IMR-90 (cell line): ENCODE measurements at regions not wholly inside any gene's neighbourhood (a gene's known extent, or its start where the extent isn't known, plus 50 kb on each side); places are given as distances from the start of the nearest gene placed in this dataset.

Experiments
- ATAC-seq: fragments of 200-7000 bp; cut with Tn5 transposase; 2 replicates; pipeline ENCODE4 v1.9.1; 2020; ENCODE audit warnings: low read depth, mild to moderate bottlenecking, moderate library complexity
- BruUV-seq: library from RNA; stranded (reverse); fragments of 400-500 nt; replicated peaks from 2 replicates; lab custom pipeline; 2021; lab: Mats Ljungman, UMichigan
- CTCF ChIA-PET: fragments of 300-600 bp; formaldehyde crosslinking; extraction: SDS; loops from one replicate; lab custom pipeline; 2021; ENCODE audit warnings: antibody characterized with exemption; lab: Yijun Ruan, JAX
- POLR2A ChIA-PET: fragments of 300-600 bp; sonication (Branson Sonifier 250); formaldehyde crosslinking; loops from one replicate; lab custom pipeline; 2022; ENCODE audit warnings: antibody characterized with exemption; ENCODE audit not compliant: unreplicated experiment; lab: Charles Lee
- DNase-seq: peaks from one replicate; pipeline ENCODE4 v3.0.0; 2013
- H2AFZ ChIP-seq: replicated peaks from 2 replicates; pipeline ENCODE3; 2013; ENCODE audit warnings: low read length, mild to moderate bottlenecking; ENCODE audit not compliant: poor library complexity
- H2AK5ac ChIP-seq: 2 replicates; pipeline ENCODE4 v1.6.1; 2013; ENCODE audit warnings: low read depth, low read length, inconsistent platforms
- H2AK9ac ChIP-seq: replicated peaks from 2 replicates; pipeline ENCODE3; 2013; ENCODE audit warnings: mild to moderate bottlenecking, low read depth, low read length, moderate library complexity; ENCODE audit not compliant: poor library complexity
- H2BK120ac ChIP-seq: 2 replicates; pipeline ENCODE4 v1.6.1; 2013; ENCODE audit warnings: low read depth, low read length, inconsistent platforms
- H2BK15ac ChIP-seq: 3 replicates; pipeline ENCODE4 v1.6.1; 2013; ENCODE audit warnings: low read depth, low read length, inconsistent platforms
- H2BK20ac ChIP-seq: 2 replicates; pipeline ENCODE4 v1.6.1; 2013; ENCODE audit warnings: low read depth, mild to moderate bottlenecking, inconsistent platforms, low read length, moderate library complexity
- H2BK5ac ChIP-seq: 2 replicates; pipeline ENCODE4 v1.6.1; 2013; ENCODE audit warnings: mild to moderate bottlenecking, low read depth, low read length, inconsistent platforms; ENCODE audit not compliant: poor library complexity, severe bottlenecking
- H3K14ac ChIP-seq: replicated peaks from 2 replicates; pipeline ENCODE4 v1.6.1; 2013; ENCODE audit warnings: low read depth, low read length, inconsistent platforms
- H3K18ac ChIP-seq: 2 replicates; pipeline ENCODE4 v1.6.1; 2013; ENCODE audit warnings: low read depth, low read length, control low read depth
- H3K23ac ChIP-seq: 2 replicates; pipeline ENCODE4 v1.6.1; 2013; ENCODE audit warnings: low read depth, low read length, inconsistent platforms
- H3K27ac ChIP-seq: 2 replicates; pipeline ENCODE4 v1.5.1; 2013; ENCODE audit warnings: mild to moderate bottlenecking, control low read depth, low read length; ENCODE audit not compliant: insufficient read depth
- H3K27me3 ChIP-seq: 2 replicates; pipeline ENCODE4 v1.6.1; 2013; ENCODE audit warnings: low read length; ENCODE audit not compliant: control insufficient read depth, insufficient read depth
- H3K36me3 ChIP-seq: 2 replicates; pipeline ENCODE4 v1.6.1; 2013; ENCODE audit warnings: low read length, mixed read lengths; ENCODE audit not compliant: control insufficient read depth, insufficient read depth
- H3K4ac ChIP-seq: 2 replicates; pipeline ENCODE4 v1.6.1; 2013; ENCODE audit warnings: low read depth, low read length, inconsistent platforms
- H3K4me1 ChIP-seq: 2 replicates; pipeline ENCODE4 v1.6.1; 2013; ENCODE audit warnings: low read length, mixed read lengths; ENCODE audit not compliant: control insufficient read depth, insufficient read depth
- H3K4me2 ChIP-seq: 2 replicates; pipeline ENCODE4 v1.6.1; 2013; ENCODE audit warnings: low read depth, mild to moderate bottlenecking, control low read depth, low read length, moderate library complexity
- H3K4me3 ChIP-seq: 2 replicates; pipeline ENCODE4 v1.5.1; 2013; ENCODE audit warnings: low read depth, mild to moderate bottlenecking, control low read depth, low read length, moderate library complexity; ENCODE audit not compliant: insufficient read depth
- H3K56ac ChIP-seq: 2 replicates; pipeline ENCODE4 v1.6.1; 2013; ENCODE audit warnings: low read length, inconsistent platforms; ENCODE audit not compliant: insufficient read depth; ENCODE audit errors: extremely low read depth
- H3K79me1 ChIP-seq, 2 experiments: 2 replicates each; pipeline ENCODE4 v1.6.1; 2013; ENCODE audit warnings: low read length in 2 of 2, inconsistent platforms in 1 of 2, low read depth in 1 of 2
- H3K9ac ChIP-seq: 2 replicates; pipeline ENCODE4 v1.6.1; 2013; ENCODE audit warnings: low read depth, low read length, control low read depth
- H3K9me1 ChIP-seq: 2 replicates; pipeline ENCODE4 v1.6.1; 2013; ENCODE audit warnings: low read length, inconsistent platforms; ENCODE audit not compliant: insufficient read depth
- H3K9me3 ChIP-seq: 2 replicates; pipeline ENCODE4 v1.6.1; 2013; ENCODE audit warnings: low read length; ENCODE audit not compliant: control insufficient read depth, insufficient read depth
- H4K20me1 ChIP-seq: 2 replicates; pipeline ENCODE4 v1.6.1; 2013; ENCODE audit warnings: low read length, inconsistent platforms; ENCODE audit not compliant: insufficient read depth
- H4K5ac ChIP-seq: 2 replicates; pipeline ENCODE4 v1.6.1; 2013; ENCODE audit warnings: mild to moderate bottlenecking, low read depth, low read length, control low read depth
- H4K8ac ChIP-seq, 2 experiments: 2 replicates each; pipeline ENCODE4 v1.6.1; 2013; ENCODE audit warnings: low read depth in 2 of 2, low read length in 2 of 2, control low read depth in 1 of 2, inconsistent platforms in 1 of 2
- H4K91ac ChIP-seq: 2 replicates; pipeline ENCODE4 v1.6.1; 2013; ENCODE audit warnings: low read depth, low read length, inconsistent platforms; ENCODE audit not compliant: insufficient read depth
- CHD1 ChIP-seq: IDR thresholded peaks from 2 replicates; pipeline ENCODE4 v1.6.1; 2012; ENCODE audit warnings: low read depth, low read length, improper control_type of control experiment
- FOS ChIP-seq: fragments of 150-350 bp; IDR thresholded peaks from 2 replicates; pipeline ENCODE4 v1.6.1; 2016; ENCODE audit warnings: low read depth, low read length
- WGBS, 2 experiments: methylation state at CpG; one replicate each; pipeline versions ENCODE4 v1.1.5 to v1.1.7; 2013; ENCODE audit warnings: missing lambda C conversion rate in 2 of 2; ENCODE audit not compliant: insufficient read length in 1 of 2; ENCODE audit errors: extremely low coverage in 2 of 2; 5-methylcytosine and 5-hydroxymethylcytosine counted together
- dilution Hi-C: fragments of 300-500 bp; cut with HindIII; formaldehyde crosslinking; loops from one replicate; pipeline ENCODE4 v1.14.3; 2018; ENCODE audit warnings: low sequenced_read_pairs; ENCODE audit not compliant: unreplicated experiment
- in situ Hi-C: fragments of 300-500 bp; cut with MboI; formaldehyde crosslinking; loops from 3 replicates; pipeline ENCODE4 v1.14.3; 2019; ENCODE audit warnings: low sequenced_read_pairs, inconsistent platforms, mixed read lengths
- intact Hi-C: fragments of 100-400 bp; cut with micrococcal nuclease; formaldehyde crosslinking; loops from 2 replicates; pipeline ENCODE4 v1.10.0; 2022
- TF ChIP-seq, protein P1 (sequence below): conservative IDR thresholded peaks from 2 replicates; pipeline ENCODE4 v1.5.1; 2012; ENCODE audit warnings: mild to moderate bottlenecking, low read depth, low read length, improper control_type of control experiment

GRCh38 chr2:5970347-5970746, 278.2 kb downstream of the SOX11 start:
- Histone ChIP-seq H3K9me1 (no peaks in the 10 kb centered on the region), H3K9me3 (no peaks in the 10 kb centered on the region), H3K56ac (no peak overlapping the region), H3K27ac (no peak overlapping the region), H3K9ac (no peak overlapping the region), H3K23ac (no peak overlapping the region), H3K4me3 (no peak overlapping the region), H2BK15ac (no peak overlapping the region), H4K20me1 (no peaks in the 10 kb centered on the region), H3K18ac (no peak overlapping the region), H2BK5ac (no peak overlapping the region), H2AFZ (no peak overlapping the region), H3K4me2 (no peak overlapping the region), H4K8ac (no peak overlapping the region), H3K79me1 (no peaks in the 10 kb centered on the region), H3K27me3 (no peaks in the 10 kb centered on the region), H3K4ac (no peak overlapping the region), H3K4me1 (no peaks in the 10 kb centered on the region), H4K91ac (no peak overlapping the region), H2BK120ac (no peak overlapping the region), H4K5ac (no peak overlapping the region), H2BK20ac (no peak overlapping the region), H2AK9ac (no peak overlapping the region), H3K36me3 (no peaks in the 10 kb centered on the region), H2AK5ac (no peak overlapping the region), H3K14ac (no peak overlapping the region)
- WGBS, 2 experiments: no CpG with 5 or more reads among the region's 4 CpGs
- intact Hi-C loops: no loop called here
- DNase-seq (no peak), ATAC-seq (no peak)
- TF ChIP-seq, protein P1, sequence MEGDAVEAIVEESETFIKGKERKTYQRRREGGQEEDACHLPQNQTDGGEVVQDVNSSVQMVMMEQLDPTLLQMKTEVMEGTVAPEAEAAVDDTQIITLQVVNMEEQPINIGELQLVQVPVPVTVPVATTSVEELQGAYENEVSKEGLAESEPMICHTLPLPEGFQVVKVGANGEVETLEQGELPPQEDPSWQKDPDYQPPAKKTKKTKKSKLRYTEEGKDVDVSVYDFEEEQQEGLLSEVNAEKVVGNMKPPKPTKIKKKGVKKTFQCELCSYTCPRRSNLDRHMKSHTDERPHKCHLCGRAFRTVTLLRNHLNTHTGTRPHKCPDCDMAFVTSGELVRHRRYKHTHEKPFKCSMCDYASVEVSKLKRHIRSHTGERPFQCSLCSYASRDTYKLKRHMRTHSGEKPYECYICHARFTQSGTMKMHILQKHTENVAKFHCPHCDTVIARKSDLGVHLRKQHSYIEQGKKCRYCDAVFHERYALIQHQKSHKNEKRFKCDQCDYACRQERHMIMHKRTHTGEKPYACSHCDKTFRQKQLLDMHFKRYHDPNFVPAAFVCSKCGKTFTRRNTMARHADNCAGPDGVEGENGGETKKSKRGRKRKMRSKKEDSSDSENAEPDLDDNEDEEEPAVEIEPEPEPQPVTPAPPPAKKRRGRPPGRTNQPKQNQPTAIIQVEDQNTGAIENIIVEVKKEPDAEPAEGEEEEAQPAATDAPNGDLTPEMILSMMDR: no peak
- TF ChIP-seq FOS (no peak), CHD1 (no peak)
- ChIA-PET POLR2A (no interaction called here), CTCF (interaction anchor here (0.7 kb wide), 1 partner anchor 224 kb away, joined by 3 read pairs; no protein-coding TSS in a partner anchor)
- BruUV-seq: no TSS peak
- dilution Hi-C loops: no loop called here
- in situ Hi-C loops: no loop called here
